ENCODE measurements at regions not wholly inside any gene's neighbourhood (a gene's known extent, or its start where the extent isn't known, plus 50 kb on each side); places are given as distances from the start of the nearest gene placed in this dataset.

DNA sequence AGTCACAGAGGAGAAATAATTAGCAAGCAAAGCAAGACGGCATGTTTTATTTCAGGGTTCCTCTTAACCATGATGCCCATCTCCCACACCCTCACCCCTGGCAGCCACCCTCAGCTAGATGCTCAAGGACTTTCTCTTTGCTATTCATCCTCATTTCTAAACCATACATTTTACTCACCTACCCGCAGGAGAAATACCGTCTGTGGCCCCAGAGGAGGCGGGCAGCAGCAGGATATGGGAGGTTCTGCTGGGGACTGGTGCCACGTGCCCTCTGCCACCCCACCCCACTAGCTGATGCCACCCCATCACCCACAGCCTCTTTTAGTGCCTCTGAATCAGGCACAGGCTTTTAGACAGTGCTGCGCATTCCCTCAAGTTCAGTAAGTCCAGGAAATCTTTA lies 168.7 kb upstream of the ITGB1 start:
- DNase-seq = no peak

DNA sequence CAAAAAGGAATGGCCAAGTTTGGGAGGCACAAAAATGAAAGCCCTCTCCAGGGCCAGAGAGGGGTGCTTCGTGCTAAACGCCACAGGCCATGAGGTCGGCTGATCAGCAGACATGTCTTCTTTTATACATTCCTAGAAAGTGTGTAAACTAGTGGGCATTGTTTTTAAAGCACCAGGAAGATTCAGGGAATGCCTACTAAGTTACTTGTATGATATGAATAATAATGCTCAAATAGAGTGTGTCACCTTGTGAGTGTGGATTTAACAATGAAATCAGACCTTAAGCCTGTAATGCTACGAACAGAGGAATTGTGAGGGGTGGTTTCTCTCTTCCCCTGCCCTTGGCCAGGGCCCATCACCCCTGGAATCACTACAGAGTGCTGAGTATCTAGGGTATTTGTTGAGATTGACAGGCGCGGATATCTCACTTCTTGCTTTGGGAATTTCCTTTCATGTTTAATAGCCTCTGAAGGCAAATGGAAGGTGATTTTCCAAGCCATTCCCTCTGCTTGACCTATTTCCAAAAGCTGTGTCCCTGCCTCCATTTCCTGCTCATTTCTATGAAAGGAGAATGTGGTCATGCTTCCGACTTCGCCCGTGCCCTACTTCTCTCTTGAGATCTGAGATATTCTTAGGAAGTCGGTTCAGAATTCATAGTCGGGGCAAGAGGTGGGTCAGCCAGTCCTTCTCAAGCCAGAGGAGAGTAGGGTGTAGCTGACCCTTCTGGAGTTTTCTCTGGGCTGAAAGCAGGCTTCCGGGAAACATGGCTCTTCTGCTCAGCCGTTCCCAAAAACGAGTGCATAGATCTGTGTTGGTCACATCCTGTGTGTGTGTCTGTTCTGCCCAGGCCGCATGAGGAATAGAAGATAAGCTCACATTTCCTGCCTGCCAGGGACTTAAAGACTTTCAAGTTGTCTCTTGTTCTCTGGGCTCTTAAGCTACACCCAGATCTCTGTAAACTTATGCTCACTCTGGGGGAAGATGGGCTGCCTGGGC lies 167.8 kb upstream of the ITGB1 start:
- no peak for DNase-seq

DNA sequence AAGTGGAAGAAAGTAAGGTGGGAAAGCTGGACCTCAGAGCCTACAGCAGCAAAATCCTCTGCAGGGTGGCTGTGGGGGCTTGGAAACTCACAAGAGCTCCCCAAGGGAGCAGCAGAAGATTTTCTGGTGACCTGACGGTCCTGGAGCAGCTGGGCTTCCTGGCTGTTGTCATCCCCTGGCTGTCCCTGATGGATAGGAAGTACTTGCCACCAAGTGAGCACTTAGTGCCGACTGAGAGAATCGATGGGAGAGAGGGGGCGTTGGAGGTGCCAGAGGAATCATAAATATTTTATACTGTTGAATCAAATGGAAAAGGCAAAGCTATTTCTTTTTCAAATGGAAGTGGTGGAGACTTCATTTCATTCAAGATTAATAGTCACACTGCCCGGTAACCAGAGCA lies 167.1 kb upstream of the ITGB1 start:
- DNase-seq = no peak

DNA sequence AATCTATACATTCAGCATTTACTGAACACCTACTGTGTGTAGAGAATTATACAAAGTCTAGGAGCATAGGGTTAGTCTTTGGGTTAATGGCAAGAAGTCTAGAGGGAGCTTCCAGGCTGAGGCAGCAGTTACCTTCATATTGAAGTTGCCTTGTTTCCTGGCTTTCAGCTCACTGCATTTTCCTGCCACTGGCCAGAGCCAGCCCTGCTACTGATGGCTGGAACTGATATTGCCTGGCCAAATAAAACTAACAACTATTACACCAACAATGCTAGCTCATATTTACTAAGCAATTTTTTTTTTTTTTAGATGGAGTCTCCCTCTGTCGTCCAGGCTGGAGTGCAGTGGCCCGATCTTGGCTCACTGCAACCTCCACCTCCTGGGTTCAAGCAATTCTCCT lies 165.7 kb upstream of the ITGB1 start:
- DNase-seq = no peak

- peak; percentile 48 for DNase-seq
These were observed 164.2 kb upstream of the ITGB1 start for GRCh38 chr10:33122014-33122809.

- no peak for DNase-seq
These were observed 162.7 kb upstream of the ITGB1 start for GRCh38 chr10:33120700-33121099.

DNA sequence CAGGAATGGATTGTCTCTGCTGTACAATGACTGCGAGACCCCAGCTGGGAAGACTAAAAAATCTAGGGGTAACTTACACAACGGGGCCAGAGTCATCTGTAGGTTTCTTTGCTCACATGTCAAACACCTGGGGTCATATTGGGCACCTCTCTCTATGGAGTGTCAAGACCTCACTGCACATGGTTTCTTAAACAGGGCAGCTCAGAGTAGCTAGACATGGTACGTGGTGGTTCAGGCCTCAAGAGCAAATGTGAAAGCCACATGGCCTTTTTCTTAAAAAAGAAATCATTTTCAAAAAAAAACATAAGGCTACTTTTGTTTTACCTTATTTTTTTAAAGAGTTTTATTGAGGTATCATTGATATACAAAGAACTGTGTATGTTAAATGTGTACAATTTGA lies 162.2 kb upstream of the ITGB1 start:
- no peak for DNase-seq

DNA sequence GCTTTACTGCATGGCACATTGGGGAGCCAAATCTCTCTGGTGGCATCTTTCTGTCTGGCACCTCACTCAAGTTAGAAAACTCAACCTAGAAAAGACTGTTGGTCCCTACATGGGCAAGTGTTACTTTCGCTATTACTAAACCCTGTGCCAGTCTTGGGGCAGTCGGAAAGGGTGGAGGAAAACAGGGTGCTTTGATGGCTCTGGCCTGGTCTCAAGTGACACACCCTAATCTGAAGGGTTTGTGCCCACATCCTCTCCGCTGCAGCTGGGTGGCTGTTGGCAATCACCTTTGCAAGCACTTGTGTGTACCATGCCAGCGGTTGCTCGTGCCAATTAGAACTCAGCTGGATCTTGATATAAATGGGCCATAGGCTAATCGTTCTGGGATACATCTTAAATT lies 159.8 kb upstream of the ITGB1 start:
- DNase-seq = no peak

DNA sequence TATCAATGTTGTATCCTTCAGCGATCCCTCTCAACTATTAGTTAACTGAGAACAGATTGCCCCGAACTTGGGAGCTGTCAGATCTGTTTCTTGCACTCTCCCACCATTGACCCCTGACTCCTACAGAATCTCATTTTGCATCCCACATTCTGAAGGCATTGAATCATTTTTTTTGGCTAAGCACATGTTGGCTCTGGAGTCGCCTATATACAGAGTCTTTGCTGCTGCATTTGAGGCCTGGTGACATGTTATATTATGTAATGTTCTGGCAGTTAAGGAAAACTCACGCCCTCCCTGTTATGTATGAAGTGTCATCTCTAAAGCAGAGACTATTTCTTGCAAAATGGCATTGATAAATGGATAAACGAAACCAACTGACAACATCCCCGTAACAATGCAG lies 159.2 kb upstream of the ITGB1 start:
- no peak for DNase-seq

DNA sequence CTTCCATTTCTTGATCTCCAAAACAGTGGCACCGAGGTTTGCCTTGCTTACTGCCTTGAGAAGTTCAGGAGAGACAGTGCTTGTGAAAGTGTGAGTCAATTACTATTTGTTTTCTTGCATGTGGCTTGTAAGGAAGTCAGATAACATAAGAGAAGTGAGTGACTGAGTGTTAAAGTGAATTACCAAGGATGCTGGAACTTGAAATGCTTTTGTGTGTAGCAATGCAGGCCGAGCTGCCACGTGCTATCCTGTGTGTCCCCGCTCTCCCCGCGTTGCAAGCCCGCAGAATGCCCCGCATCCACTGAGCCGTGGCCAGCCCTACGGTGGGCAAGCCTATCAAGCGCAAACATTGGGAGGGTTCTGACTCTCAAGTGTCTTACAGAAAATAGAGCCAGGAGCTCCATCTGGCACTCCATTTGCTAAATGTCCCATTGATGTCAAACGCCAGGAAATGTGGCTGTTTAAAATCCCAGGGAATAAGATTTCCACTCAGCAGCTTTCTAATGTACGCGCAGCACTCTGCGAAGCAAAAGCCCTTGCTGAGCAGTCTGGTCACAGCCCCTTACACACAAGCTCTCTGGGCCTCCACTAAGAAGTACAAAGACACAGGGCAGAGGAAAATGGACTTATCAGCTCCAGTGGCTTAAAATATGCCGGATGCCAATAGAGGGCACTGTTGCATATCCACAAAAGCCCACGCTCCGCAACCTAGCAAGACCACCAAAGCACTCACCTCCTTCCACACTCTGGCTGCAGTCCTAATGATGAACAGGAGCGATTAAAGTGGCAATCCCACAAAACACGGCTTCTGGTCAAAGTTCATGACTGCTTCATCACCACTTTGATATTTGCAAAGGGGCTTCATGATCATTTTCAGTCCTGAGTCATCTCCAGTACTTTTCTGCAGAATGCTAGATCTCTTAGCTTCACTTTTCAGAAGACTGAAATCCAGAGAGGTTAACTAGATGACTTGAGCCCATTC lies 158.0 kb upstream of the ITGB1 start:
- no peak for DNase-seq

DNA sequence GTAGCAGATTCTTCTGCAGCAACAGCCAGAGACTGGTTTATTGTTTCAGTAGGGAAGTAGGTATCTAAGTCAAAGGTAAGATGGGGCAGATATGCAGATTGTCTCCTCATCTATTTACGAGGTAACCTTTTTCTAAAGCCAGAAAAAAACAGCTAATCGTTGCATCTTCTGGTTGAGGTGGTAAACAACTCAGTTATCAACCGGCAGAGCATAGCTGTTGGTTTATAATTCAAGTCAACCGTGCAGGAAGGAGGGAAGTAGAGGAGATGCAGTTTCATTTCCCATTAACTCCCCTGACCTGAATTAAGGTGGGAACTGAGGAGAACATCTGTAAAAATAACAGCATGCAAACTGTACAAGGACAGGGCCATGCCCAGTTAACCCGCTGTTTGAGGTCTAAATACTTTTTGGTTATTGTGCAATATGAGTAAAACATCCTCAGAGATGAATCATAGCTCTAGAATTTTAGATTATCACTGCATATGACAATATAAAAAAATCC lies 156.5 kb upstream of the ITGB1 start:
- DNase-seq = no peak

DNA sequence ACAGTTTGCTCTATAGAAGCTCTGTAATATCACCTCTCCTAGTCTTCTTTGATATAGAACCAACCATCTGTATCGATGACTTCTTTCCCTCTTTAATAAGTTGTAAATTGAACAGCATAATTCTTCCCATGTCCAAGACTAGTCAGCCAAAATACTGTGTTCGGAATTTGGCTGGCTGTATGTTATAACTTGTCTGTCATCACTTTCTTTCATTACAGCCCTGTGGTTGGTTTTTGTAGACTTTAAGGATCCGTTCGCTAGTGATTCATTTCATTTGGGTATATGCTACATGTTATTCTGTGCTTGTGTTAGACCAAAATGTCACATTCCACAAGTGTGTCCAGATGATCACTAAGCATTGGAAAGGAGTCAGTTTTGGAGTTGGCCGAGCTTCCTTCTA lies 155.4 kb upstream of the ITGB1 start:
- no peak for DNase-seq

DNA sequence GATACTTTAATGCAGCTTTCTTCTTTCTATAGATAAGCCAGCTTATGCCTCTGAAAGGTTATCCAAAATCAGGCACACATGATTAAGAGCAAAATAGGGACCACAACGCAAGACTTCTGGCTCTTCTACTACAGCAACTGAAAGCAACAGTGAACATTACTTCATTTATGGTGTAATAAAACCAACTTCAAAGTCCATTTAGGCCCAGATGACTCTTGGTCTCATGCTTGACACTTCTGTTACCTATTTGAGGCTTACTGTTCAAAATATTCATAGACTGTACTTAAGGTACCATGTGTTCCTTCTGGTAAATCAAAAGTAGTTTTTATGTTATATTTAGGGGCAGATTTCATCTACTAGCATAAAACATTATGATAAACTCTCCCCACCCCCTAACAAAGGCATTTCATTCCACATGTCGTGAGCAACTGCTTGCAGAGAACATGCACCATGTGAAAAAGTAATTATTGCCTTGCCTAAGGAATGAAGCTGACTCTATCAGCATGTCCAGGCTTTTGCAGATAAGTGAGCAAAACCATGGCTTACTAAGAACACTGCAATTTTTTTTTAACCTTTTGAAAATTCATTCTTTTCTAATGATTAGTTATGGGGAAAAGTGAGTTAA lies 154.9 kb upstream of the ITGB1 start:
- DNase-seq = no peak

GRCh38 chr10:33111488-33112051 lies 153.5 kb upstream of the ITGB1 start:
- DNase-seq = no peak

GRCh38 chr10:33109788-33110469 lies 151.9 kb upstream of the ITGB1 start:
- no peak for DNase-seq

DNA sequence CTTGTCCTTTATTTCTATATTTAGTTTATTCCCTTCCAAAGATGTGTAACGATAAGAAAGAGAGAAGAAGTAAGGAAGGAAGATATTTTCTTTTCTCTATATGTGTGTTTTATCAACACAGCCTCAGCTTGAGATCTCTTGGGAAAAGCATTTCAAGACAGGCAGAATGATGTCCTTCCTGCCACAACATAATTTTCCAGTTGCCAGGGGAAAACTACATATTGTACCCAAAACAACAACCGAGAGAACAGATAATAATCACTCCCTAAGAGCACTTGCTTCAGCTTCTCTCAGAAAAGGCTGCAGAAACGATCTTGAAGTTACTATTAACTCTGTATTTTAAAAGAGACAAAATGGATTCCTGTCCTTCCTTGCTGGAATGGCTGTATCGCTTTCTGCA lies 151.4 kb upstream of the ITGB1 start:
- DNase-seq = no peak

DNA sequence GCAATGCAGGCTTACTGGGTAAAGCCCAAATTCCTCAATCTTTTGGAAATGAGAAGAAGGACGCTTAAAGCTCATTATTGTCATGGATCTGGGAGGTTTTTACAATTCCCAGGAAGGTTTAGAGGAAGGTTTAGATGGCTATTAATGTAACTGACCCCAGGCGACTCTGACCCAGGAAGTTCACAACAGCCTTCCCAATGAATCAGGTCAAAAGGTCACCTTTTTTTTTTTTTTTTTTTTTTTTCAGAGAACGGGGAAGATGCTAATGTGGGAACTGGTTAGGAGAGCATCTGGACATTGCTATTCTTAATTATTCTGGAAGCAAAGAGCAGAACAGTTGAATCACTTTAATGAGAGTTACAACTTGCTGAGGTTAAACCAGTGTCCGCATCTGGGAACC lies 149.9 kb upstream of the ITGB1 start:
- DNase-seq = no peak

DNA sequence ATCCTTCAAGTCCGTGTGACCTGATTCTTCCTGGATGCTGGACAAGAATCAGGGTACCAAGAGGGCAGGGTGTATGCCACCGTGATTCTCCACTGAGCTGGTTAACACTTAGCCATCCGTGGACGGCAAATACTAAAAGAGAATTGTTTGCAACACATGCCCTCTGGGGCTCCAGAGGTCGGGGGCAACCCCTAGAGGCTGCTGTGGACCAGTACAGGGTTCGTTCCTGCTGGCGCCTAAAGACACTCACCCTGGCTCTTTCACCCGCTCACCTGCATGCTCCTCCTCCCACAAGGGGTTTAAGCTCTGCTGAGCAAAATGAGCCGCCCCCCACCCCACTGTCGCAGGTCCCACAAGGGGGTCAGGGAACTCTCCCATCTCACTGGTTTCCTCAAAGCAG lies 148.7 kb upstream of the ITGB1 start:
- DNase-seq = no peak

DNA sequence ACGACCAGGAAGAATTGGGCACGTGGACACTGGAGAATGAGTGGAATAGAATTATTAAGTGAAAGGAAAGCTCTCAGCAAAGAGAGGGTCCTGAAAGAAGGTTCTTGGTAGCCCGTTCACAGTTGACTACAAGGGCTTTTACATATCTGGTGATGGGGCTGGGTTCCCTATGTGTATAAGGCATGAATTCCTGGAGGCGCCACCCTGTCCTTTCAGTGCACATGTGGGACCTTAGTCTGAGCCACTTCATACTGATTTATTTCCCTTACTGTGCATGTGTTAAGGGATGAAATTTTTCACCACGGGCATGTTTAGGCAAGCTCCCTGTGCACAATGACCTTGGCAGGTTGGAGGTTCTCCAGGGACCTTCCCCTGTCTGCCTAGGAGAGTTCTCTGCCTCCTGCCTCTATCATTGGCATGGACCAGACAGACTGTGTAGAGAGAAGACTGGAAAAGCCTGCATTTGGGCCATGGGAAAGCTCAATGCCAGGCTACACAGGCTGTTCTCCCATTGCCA lies 145.9 kb upstream of the ITGB1 start:
- DNase-seq = no peak

DNA sequence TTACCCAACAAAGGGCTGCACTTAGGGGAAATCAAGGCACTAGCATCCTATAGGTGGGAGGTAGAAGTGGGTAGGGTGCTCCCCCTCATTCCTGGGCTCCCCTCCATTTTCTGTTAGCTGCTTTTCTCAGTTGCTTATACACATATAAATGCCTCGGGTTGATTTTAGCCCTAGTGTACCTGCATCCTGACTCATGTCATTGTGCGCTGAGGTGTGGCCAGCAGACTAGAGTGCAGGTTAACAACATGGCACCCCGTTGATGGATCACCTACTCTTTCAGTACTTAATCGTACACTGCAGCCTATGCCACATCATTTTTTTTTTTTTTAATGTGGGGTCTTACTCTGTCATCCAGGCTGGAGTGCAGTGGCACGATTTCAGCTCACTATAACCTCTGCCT lies 144.0 kb upstream of the ITGB1 start:
- DNase-seq = no peak

DNA sequence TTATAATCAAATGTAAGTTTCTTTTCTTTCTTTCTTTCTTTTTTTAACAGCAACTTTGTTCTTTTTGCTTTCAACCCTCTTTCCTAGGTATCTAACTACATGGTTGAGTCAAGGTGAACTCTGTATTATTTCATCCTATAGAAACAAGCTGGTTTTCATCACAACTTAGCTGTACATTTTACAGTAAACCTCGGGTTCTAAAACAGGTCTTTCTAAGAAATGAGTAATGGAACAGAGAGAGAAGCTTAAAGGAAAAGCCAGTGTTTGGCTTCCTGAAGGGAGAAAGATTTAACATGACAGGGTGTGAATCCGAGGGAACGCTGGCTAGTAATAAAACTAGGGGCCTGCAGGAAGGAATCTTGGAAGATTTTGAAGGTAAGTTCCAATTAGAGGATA lies 143.4 kb upstream of the ITGB1 start:
- DNase-seq = no peak

All from DMS 273 treated with DMSO at 0.1 percent for 48 hours (cell line).